SJSA1 (cell line): ENCODE measurements at regions not wholly inside any gene's neighbourhood (a gene's known extent, or its start where the extent isn't known, plus 50 kb on each side); places are given as distances from the start of the nearest gene placed in this dataset.

Experiments used
- DNase-seq, 2 experiments: peaks; one replicate each; pipeline ENCODE4 v3.0.0-alpha.2; 2015 to 2020; ENCODE audit warnings: low spot score in 2 of 2, low read depth in 1 of 2
- H3K27ac ChIP-seq: fragments of 250-450 bp; sonication (Bioruptor Pico); 2 replicates; pipeline ENCODE4 v1.5.1; 2020; ENCODE audit warnings: mild to moderate bottlenecking, moderate library complexity
- H3K27me3 ChIP-seq: fragments of 250-450 bp; sonication (Bioruptor Pico); replicated peaks from 2 replicates; pipeline ENCODE4 v1.5.1; 2020; ENCODE audit warnings: mild to moderate bottlenecking, moderate library complexity
- H3K36me3 ChIP-seq: fragments of 250-450 bp; sonication (Bioruptor Pico); 2 replicates; pipeline ENCODE4 v1.5.1; 2020; ENCODE audit warnings: mild to moderate bottlenecking
- H3K4me1 ChIP-seq: fragments of 250-450 bp; sonication (Bioruptor Pico); replicated peaks from 2 replicates; pipeline ENCODE4 v1.6.1; 2021; ENCODE audit warnings: mild to moderate bottlenecking
- H3K4me3 ChIP-seq: fragments of 250-450 bp; sonication (Bioruptor Pico); 2 replicates; pipeline ENCODE4 v1.5.1; 2020; ENCODE audit warnings: mild to moderate bottlenecking
- H3K9me3 ChIP-seq: fragments of 250-450 bp; sonication (Bioruptor Pico); replicated peaks from 2 replicates; pipeline ENCODE4 v1.5.1; 2020; ENCODE audit warnings: mild to moderate bottlenecking

- Histone ChIP-seq H3K27me3 (no peaks in the 10 kb centered on the region), H3K4me3 (no peak overlapping the region), H3K36me3 (no peaks in the 10 kb centered on the region), H3K27ac (no peak overlapping the region), H3K9me3 (no peaks in the 10 kb centered on the region), H3K4me1 (no peaks in the 10 kb centered on the region)
- DNase-seq, result no peak
Measured at GRCh38 chr7:13411151-13411550, 578.3 kb downstream of the ETV1 start.

DNA sequence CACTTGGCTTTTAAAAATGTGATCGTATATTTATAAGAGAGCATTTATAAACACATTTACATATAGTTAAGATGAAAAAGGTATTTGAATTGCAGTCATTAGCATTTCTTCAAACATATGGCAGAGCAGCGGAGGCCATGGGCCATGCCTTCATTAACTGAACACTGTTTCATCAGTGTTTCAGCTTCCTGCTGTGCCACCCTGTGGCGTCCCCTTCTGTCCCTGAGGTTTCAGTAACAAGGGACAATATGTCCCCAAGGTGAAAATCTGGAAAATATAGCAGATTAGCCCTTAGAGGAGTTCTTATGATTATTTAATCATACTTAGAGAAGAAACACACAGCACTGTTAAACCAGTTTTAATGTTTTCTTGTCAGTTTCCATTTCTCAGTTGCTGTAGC is 577.8 kb downstream of the ETV1 start:
- DNase-seq, result no peak
- H3K36me3 ChIP-seq, result no peaks in the 10 kb centered on the region
- H3K27me3 ChIP-seq, result no peaks in the 10 kb centered on the region
- H3K4me1 ChIP-seq, result no peaks in the 10 kb centered on the region
- H3K4me3 ChIP-seq, result no peak overlapping the region
- H3K27ac ChIP-seq, result no peak overlapping the region
- H3K9me3 ChIP-seq, result no peaks in the 10 kb centered on the region

GRCh38 chr7:13414181-13414580 is 575.3 kb downstream of the ETV1 start:
- Histone ChIP-seq H3K27ac (no peak overlapping the region), H3K9me3 (no peaks in the 10 kb centered on the region), H3K27me3 (no peaks in the 10 kb centered on the region), H3K4me1 (no peaks in the 10 kb centered on the region), H3K36me3 (no peaks in the 10 kb centered on the region), H3K4me3 (no peak overlapping the region)
- DNase-seq, result no peak

DNA sequence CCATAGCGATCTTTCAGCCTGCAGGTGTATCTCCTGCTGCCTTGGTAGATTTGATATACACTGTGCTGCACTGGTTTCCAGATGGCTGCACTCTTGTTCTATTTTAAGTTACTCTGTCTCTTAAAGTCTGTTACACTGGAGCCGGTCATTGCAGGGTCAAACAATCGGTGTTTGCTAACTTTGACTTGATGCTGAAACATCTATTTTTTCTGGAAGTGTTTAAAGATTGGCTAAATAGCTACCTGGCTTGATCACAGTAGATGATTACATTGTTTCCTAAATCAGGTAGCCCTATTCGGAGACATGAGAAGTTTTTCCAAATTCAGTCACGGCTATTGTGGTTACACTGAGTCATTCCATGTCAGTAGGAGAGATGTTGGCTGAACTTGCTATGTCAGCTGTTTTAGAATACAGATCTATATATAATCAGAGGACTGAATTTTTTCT is 574.8 kb downstream of the ETV1 start:
- H3K27me3 ChIP-seq, result no peaks in the 10 kb centered on the region

GRCh38 chr7:13416071-13416470 is 573.4 kb downstream of the ETV1 start:
- DNase-seq, result no peak
- H3K9me3 ChIP-seq, result no peaks in the 10 kb centered on the region
- H3K27me3 ChIP-seq, result no peaks in the 10 kb centered on the region

More for the DNA sequence above, 574.8 kb downstream of the ETV1 start:
- no peak for DNase-seq
- H3K4me1 ChIP-seq, result no peaks in the 10 kb centered on the region
- H3K4me3 ChIP-seq, result no peak overlapping the region
- no peaks in the 10 kb centered on the region for H3K9me3 ChIP-seq
- H3K36me3 ChIP-seq, result no peaks in the 10 kb centered on the region
- no peak overlapping the region for H3K27ac ChIP-seq

DNA sequence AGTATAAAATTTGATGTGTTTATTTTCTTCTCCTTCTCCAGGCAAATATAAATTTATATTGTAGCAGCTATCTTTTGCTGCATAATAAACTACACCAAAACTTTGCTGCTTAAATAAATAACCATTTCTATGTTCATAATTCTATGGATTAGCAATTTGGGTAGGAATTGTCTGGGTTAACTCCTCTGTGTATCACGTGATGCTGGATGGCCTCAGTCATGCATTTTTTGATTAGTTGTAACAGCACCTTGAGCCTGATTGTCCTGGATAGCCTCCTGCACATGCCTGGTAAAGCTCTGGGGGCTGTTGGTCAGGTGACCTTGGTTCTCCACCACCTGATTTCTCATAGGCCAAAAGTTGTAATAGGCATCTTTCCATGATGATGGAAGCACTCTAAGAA is 572.9 kb downstream of the ETV1 start:
- no peak for DNase-seq
- no peak overlapping the region for H3K27ac ChIP-seq
- no peaks in the 10 kb centered on the region for H3K36me3 ChIP-seq
- no peaks in the 10 kb centered on the region for H3K27me3 ChIP-seq
- H3K4me1 ChIP-seq, result no peaks in the 10 kb centered on the region
- H3K4me3 ChIP-seq, result no peak overlapping the region
- no peaks in the 10 kb centered on the region for H3K9me3 ChIP-seq

More at GRCh38 chr7:13416071-13416470, 573.4 kb downstream of the ETV1 start:
- Histone ChIP-seq H3K36me3 (no peaks in the 10 kb centered on the region), H3K4me3 (no peak overlapping the region), H3K4me1 (no peaks in the 10 kb centered on the region), H3K27ac (no peak overlapping the region)

DNA sequence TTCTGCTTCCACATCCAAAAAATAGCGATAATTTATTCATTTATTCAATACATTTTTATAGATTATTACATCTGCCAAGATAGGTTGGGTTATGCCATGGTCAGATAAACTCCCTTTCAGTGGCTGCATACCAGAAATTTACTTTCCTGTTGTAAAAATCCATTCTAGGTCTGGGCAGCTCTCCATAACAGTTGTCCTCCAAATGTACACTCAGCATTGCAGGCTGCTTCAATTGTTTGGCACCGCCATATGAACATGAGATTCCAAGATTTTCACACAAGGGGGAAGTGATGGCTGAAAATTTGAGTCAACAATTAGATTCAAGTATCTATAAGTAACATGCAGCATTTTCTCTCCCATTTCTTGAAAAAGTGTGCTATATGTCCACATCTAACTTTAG is 568.7 kb downstream of the ETV1 start:
- H3K9me3 ChIP-seq, result no peaks in the 10 kb centered on the region
- no peaks in the 10 kb centered on the region for H3K27me3 ChIP-seq
- H3K36me3 ChIP-seq, result no peaks in the 10 kb centered on the region
- DNase-seq, result no peak
- no peaks in the 10 kb centered on the region for H3K4me1 ChIP-seq
- H3K27ac ChIP-seq, result no peak overlapping the region
- no peak overlapping the region for H3K4me3 ChIP-seq

DNA sequence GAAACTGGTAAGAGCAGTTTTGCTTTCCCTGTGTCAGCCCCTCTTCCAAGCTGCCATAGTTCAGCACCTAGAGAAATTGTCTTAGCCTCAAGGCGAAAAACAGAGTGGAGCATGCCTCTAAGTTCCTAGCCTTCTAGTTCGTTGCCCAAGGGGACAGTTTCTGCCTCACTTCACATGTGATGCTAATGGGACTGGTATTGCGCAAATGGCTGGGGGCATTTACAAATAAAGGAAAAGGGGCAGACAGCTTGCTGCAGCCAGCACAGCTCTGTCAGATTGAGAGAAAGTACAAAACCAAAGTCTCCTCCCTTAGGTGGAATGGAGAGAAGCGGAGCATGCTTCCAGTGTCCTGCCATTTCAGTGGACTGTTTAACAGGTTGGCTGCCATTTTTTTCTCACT is 567.7 kb downstream of the ETV1 start:
- H3K36me3 ChIP-seq, result no peaks in the 10 kb centered on the region
- H3K27ac ChIP-seq, result no peak overlapping the region
- H3K4me1 ChIP-seq, result no peaks in the 10 kb centered on the region
- H3K27me3 ChIP-seq, result no peaks in the 10 kb centered on the region
- no peak overlapping the region for H3K4me3 ChIP-seq
- no peaks in the 10 kb centered on the region for H3K9me3 ChIP-seq
- DNase-seq, result no peak

- no peaks in the 10 kb centered on the region for H3K4me1 ChIP-seq
- DNase-seq, result no peak
- no peak overlapping the region for H3K27ac ChIP-seq
- no peaks in the 10 kb centered on the region for H3K9me3 ChIP-seq
- H3K27me3 ChIP-seq, result no peaks in the 10 kb centered on the region
- no peaks in the 10 kb centered on the region for H3K36me3 ChIP-seq
- no peak overlapping the region for H3K4me3 ChIP-seq
Measured at GRCh38 chr7:13433946-13434345, 555.5 kb downstream of the ETV1 start.

- H3K27me3 ChIP-seq, result no peaks in the 10 kb centered on the region
- no peaks in the 10 kb centered on the region for H3K36me3 ChIP-seq
- H3K4me1 ChIP-seq, result no peaks in the 10 kb centered on the region
- H3K27ac ChIP-seq, result no peak overlapping the region
- no peak overlapping the region for H3K4me3 ChIP-seq
- DNase-seq, result no peak
- no peaks in the 10 kb centered on the region for H3K9me3 ChIP-seq
Measured at GRCh38 chr7:13442226-13442625, 547.2 kb downstream of the ETV1 start.

DNA sequence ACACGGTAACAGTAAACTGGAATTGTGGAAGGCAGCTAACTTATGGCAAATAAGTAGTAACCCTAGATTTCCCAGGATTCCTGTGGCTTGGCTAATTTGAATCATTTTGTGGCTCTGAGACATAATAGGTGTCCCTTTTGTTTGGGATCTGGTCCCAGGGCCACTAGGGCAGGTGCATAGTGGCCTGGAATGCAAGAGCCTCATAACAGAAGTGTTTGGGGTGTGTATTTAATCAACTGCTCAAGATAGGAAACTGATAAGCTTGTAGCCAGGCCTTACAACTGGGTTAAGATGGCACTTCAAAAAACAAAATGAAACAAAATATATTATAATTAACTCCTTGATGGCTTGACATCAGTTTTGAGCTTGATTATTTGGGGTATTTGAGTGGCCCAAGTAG is 541.8 kb downstream of the ETV1 start:
- Histone ChIP-seq H3K4me3 (no peak overlapping the region), H3K9me3 (no peaks in the 10 kb centered on the region), H3K36me3 (no peaks in the 10 kb centered on the region), H3K27ac (no peak overlapping the region), H3K27me3 (no peaks in the 10 kb centered on the region), H3K4me1 (no peaks in the 10 kb centered on the region)
- no peak for DNase-seq

DNA sequence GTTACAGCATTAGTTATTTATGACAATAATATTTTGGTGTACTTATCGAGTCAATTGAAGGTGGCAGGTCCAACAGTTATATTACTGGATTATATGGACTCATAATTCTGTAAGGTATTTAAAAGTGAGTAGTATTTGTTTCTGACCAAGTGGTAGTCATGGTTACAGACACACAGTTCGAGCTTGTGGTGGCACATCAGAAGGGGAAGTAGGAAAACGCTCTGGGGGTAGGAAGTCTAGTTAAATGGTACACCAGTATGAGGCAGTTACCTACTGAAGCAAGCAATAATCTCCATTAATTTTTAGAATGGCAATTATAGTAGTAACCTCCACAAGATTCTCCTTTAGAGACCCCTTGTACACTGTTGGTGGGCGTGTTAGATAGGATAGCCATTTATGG is 541.2 kb downstream of the ETV1 start:
- Histone ChIP-seq H3K27me3 (no peaks in the 10 kb centered on the region), H3K4me3 (no peak overlapping the region), H3K27ac (no peak overlapping the region), H3K36me3 (no peaks in the 10 kb centered on the region), H3K9me3 (no peaks in the 10 kb centered on the region), H3K4me1 (no peaks in the 10 kb centered on the region)
- DNase-seq, result no peak

GRCh38 chr7:13449460-13449859 is 540.0 kb downstream of the ETV1 start:
- no peaks in the 10 kb centered on the region for H3K27me3 ChIP-seq
- H3K4me3 ChIP-seq, result no peak overlapping the region
- no peaks in the 10 kb centered on the region for H3K4me1 ChIP-seq
- H3K36me3 ChIP-seq, result no peaks in the 10 kb centered on the region
- no peak overlapping the region for H3K27ac ChIP-seq
- no peak for DNase-seq
- no peaks in the 10 kb centered on the region for H3K9me3 ChIP-seq

DNA sequence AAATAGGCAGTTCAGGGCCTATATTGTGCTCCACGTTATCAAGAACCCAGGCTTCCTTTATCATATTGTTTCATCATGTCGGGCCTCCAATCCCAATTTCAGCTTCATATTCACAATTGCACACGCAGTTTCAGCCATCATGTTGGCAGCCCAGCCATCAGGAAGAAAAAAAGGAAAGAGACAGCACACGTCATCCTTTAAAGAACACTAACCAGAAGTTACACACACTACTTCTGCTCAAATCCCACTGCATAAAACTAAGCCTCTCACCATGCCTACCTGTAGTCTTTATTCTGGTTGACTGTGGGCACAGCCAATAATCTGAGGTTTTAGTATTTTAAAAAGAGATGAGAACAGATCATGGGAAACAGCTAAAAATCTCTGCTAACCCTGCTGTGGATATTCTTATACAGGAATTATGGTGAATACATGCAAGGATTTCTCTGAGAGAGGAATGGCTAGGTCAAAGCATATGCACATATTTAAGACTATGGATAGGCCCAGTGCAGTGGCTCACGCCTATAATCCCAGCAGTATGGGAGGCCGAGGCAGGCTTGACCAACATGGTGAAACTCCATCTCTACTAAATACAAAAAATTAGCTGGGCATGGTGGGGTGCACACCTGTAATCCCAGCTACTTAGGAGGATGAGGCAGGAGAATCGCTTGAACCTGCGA is 534.4 kb downstream of the ETV1 start:
- H3K4me3 ChIP-seq, result no peak overlapping the region
- no peaks in the 10 kb centered on the region for H3K4me1 ChIP-seq
- no peak overlapping the region for H3K27ac ChIP-seq
- no peaks in the 10 kb centered on the region for H3K9me3 ChIP-seq
- no peak for DNase-seq
- no peaks in the 10 kb centered on the region for H3K27me3 ChIP-seq
- H3K36me3 ChIP-seq, result no peaks in the 10 kb centered on the region

DNA sequence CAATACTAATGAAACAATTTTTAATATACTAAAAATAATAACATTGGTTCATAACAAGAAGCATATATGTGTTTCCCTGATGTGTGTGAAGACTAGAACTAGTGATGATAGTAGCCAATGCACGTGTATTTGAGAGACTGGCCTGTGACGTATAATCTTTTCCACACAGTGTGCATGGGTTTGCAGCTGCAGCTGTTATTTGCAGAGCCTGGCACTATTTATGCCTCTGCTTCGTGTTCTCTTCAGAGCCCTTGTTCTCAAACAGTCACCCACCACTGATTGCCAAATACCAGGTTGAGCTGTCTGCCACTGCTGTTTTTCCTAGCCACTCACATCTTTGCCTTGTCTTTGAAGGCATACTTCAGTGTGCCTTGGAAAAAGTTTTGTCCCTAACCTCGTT is 531.7 kb downstream of the ETV1 start:
- Histone ChIP-seq H3K27ac (no peak overlapping the region), H3K9me3 (no peaks in the 10 kb centered on the region), H3K27me3 (no peaks in the 10 kb centered on the region), H3K4me1 (no peaks in the 10 kb centered on the region), H3K36me3 (no peaks in the 10 kb centered on the region), H3K4me3 (no peak overlapping the region)
- no peak for DNase-seq
